ENCODE measurements at regions not wholly inside any gene's neighbourhood (a gene's known extent, or its start where the extent isn't known, plus 50 kb on each side); places are given as distances from the start of the nearest gene placed in this dataset.
"Not testable (repeated sequence)": the region's sequence is repeated elsewhere in the genome, so short reads cannot be mapped to it uniquely, and the experiment has no call there.

DNA sequence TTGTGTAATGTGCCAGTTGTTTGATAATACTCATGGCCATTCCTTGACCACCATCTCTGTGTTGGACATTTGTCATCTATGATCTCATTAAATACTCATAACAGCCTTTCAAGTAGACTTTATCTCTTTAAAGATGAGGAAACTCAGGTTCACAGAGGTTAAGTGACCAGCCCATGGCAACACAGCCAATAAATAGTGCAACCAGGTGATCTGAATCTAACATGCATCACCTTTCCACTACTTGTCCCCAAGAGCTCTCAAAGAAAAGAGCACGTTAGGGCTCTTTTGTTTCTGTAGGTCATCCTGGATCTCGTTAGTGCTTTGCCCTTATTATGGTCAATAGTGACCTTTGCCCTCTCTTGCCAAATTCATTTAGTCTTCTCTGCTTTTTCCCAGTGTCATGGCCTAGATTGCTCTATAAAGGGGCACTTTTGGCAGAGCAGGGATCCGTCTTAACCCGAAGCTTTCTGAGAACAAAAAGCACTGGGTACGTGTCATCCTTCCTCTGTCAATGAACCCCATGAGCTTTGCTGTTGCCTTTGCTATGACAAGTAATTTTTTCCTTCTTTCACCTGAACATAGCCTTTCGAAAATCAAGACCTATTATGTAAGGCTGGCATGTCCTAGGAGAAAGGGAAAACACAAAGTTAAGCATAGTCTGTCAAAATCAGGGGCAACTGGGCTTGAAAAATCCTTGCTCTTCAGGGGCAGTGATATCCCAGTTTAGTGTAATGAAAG, 88.0 kb upstream of the PLXNA2 start:
- no peak overlapping the region for H3K4me3 ChIP-seq (ENCODE audit: low read length)
- no peak overlapping the region for H2AFZ ChIP-seq (ENCODE audit: low read depth, low read length)
- no peaks in the 10 kb centered on the region for H3K9me3 ChIP-seq (ENCODE audit: low read length)
- H3K27me3 ChIP-seq (ENCODE audit: insufficient read depth, low read length): no peaks in the 10 kb centered on the region
- no peaks in the 10 kb centered on the region for H3K36me3 ChIP-seq (ENCODE audit: insufficient read depth, low read length)
- peaks cover 20% of the 10 kb centered on the region for H3K4me1 ChIP-seq (ENCODE audit: insufficient read depth, low read length)

DNA sequence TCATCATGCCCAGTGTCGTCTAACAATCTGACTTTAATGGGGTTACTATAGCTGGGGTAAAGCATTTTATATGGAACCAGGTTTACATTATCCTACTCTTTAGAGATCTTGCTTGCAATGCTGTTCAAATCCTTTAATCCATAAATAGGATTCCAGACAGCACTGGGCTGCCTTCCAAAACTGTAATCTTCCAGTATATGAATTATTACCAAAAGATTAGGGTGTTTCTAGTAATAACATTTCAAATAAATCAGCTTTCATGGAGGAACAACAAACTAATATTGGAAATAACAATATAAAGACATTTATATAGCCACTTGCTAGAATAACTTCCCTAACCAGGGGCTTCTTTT, 88.6 kb upstream of the PLXNA2 start:
- no peak overlapping the region for H2AFZ ChIP-seq (ENCODE audit: low read depth, low read length)
- no peaks in the 10 kb centered on the region for H3K36me3 ChIP-seq (ENCODE audit: insufficient read depth, low read length)
- no peaks in the 10 kb centered on the region for H3K27me3 ChIP-seq (ENCODE audit: insufficient read depth, low read length)
- H3K9me3 ChIP-seq (ENCODE audit: low read length): no peaks in the 10 kb centered on the region
- peaks cover 20% of the 10 kb centered on the region for H3K4me1 ChIP-seq (ENCODE audit: insufficient read depth, low read length)
- no peak overlapping the region for H3K4me3 ChIP-seq (ENCODE audit: low read length)

DNA sequence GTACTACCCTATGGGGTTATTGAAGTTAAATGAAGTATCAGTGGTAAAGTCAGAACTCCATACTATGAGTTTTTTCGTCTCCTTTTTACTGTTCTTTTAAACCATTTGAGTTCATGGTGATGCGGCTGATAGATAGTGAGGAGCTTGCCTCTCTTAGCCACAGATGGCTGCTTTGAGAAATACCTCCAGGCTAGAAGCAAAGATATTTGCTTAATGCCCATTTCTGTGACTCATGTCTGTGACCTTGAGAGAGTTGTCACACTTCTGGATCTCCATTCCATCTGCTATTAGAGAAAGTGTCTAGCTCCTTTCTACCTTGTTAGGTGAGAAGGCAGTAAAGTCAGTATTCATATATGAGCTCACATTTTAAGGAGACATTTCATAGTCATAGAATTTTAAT, 89.5 kb upstream of the PLXNA2 start:
- no peaks in the 10 kb centered on the region for H3K27me3 ChIP-seq (ENCODE audit: insufficient read depth, low read length)
- H3K36me3 ChIP-seq (ENCODE audit: insufficient read depth, low read length): no peaks in the 10 kb centered on the region
- no peak overlapping the region for H2AFZ ChIP-seq (ENCODE audit: low read depth, low read length)
- H3K9me3 ChIP-seq (ENCODE audit: low read length): no peaks in the 10 kb centered on the region
- peaks cover 23% of the 10 kb centered on the region for H3K4me1 ChIP-seq (ENCODE audit: insufficient read depth, low read length)
- H3K4me3 ChIP-seq (ENCODE audit: low read length): no peak overlapping the region

DNA sequence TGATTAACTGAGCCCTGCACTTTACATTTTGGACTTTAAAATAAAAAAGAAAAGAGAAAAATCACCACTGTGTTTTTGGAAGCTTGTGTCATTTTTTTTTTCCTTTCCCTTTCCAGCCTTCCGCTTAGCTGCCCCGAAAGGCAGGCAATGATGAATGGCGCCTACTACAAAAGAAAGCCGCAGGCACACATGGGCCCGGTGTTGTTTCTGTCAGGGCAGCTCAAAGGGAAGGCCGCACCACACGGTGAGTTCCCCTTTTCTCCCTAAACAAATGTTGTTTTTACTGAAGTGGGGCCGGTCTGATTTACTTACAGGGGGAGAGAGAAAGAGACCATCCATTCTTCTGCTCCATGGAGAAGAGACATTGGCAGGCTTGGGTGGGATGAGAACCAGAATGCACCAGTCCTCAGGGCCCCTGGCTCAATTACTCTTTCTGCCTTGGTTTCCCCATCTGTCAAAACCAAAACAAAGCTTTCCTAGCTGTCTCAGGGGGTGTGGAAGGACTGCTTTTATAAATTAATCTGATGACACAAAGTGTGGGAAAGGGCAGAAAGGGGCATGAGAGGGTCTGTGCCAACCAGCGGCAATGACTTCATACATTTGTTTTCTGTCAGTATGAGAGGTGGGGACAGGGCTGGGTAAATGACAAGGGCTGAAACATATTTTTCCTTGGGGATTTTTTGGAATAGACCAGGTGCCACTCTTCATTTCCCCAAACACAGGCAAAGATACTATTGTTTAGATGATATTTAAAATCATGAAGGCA, 91.4 kb upstream of the PLXNA2 start:
- peaks cover 23% of the 10 kb centered on the region for H3K4me1 ChIP-seq (ENCODE audit: insufficient read depth, low read length)

DNA sequence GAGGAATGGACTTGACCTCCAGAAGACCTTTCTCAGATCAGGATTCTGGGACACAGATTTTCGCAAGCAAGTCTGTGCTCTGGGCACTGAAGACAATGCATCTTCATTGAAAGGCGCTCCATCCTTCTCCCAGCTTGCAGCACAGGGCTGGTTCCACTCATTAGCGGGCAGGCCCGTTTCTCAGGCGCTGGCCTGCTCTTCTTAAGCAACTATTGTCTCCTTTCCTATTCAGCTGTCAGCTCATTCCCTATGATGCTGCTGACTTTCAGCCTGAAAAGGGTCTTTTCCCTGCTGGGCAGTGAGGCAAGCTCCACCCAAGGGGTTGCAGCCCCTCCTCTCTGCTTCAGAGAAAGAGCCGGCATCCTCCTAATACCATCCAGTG, 91.9 kb upstream of the PLXNA2 start:
- no peaks in the 10 kb centered on the region for H3K36me3 ChIP-seq (ENCODE audit: insufficient read depth, low read length)
- H3K4me1 ChIP-seq (ENCODE audit: insufficient read depth, low read length): peaks cover 23% of the 10 kb centered on the region
- H3K4me3 ChIP-seq (ENCODE audit: low read length): no peak overlapping the region
- no peaks in the 10 kb centered on the region for H3K27me3 ChIP-seq (ENCODE audit: insufficient read depth, low read length)
- H2AFZ ChIP-seq (ENCODE audit: low read depth, low read length): no peak overlapping the region
- H3K9me3 ChIP-seq (ENCODE audit: low read length): no peaks in the 10 kb centered on the region

More for the DNA sequence above, 91.4 kb upstream of the PLXNA2 start:
- Histone ChIP-seq H3K4me3 (ENCODE audit: low read length) (no peak overlapping the region), H3K36me3 (ENCODE audit: insufficient read depth, low read length) (no peaks in the 10 kb centered on the region), H2AFZ (ENCODE audit: low read depth, low read length) (no peak overlapping the region), H3K27me3 (ENCODE audit: insufficient read depth, low read length) (no peaks in the 10 kb centered on the region), H3K9me3 (ENCODE audit: low read length) (no peaks in the 10 kb centered on the region)

DNA sequence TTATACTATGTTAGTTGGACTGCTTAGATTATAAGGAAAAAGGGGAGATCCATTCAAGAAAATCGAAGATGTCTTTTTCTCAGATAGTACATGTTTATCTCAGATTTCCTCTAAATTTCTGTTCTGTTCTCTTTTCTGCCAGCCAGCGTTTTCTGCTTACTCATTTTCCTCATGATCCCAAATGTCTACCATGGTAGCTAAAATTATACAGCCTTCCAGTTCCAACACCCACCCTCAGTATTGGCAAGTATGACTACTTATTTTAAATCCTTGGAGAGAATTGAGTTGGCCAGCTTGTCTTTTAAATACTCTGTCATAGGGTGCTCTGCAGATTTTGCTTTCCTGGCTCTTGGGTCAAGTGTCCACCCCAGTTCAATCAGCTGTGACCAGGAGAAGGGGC, 95.7 kb upstream of the PLXNA2 start:
- no peak overlapping the region for H2AFZ ChIP-seq (ENCODE audit: low read depth, low read length)
- H3K4me1 ChIP-seq (ENCODE audit: insufficient read depth, low read length): peaks cover 20% of the 10 kb centered on the region
- H3K4me3 ChIP-seq (ENCODE audit: low read length): no peak overlapping the region

DNA sequence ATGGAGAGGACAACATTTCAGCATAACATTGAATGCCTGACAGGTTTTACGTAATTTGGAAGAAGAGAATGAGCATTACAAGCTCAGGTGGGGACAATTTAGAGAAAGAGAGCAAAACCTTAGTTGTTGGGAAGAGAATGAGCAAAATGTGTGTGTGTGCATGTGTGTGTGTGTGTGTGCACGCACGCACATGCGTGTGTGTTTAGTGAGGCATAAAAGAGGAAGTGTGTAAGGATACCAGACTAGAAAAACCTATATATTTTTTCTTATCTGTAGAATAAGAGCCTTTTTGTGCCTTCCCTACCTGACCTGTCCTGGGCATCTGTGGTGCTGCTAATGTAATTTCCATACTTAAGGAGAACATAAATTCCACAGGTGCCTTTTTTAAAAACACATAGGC, 99.0 kb upstream of the PLXNA2 start:
- H3K27me3 ChIP-seq (ENCODE audit: insufficient read depth, low read length): peaks cover 5% of the 10 kb centered on the region
- no peaks in the 10 kb centered on the region for H3K9me3 ChIP-seq (ENCODE audit: low read length)
- H3K36me3 ChIP-seq (ENCODE audit: insufficient read depth, low read length): no peaks in the 10 kb centered on the region
- H3K4me3 ChIP-seq (ENCODE audit: low read length): no peak overlapping the region
- H3K4me1 ChIP-seq (ENCODE audit: insufficient read depth, low read length): peaks cover under 1% of the 10 kb centered on the region
- no peak overlapping the region for H2AFZ ChIP-seq (ENCODE audit: low read depth, low read length)

More for the DNA sequence above, 95.7 kb upstream of the PLXNA2 start:
- no peaks in the 10 kb centered on the region for H3K36me3 ChIP-seq (ENCODE audit: insufficient read depth, low read length)
- H3K9me3 ChIP-seq (ENCODE audit: low read length): no peaks in the 10 kb centered on the region
- peaks cover 3% of the 10 kb centered on the region for H3K27me3 ChIP-seq (ENCODE audit: insufficient read depth, low read length)

DNA sequence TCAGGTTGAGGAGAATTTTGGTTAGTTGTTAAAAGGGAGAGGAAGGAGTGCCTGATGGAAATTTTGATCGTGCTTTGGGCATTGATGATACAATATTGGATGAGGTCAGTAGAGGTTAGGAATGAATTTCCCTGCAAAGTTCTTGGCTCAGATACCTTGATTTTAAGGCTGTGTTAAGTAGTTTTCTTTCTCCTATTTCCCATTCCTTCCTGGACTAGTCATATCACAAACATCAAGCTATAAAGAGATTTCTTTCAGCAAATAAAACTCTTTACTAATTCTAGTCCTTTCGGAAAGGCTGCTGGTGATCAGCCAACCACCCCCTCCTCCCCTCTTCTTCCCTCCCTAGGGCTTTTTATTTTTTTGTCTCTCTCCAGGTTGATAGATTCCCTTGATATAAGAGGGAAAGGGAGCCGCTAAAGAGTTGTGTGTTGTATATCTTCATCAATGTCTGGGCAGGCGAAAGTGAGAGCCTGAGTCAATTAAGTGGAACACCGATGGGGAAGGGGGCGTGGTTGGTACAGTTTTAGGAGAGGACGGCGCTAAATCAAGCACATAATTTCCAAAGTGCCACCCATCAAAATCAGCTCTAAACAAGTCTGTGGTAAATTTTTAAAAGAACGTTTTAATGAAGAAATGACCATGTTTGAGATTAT, 100.1 kb upstream of the PLXNA2 start:
- H3K4me3 ChIP-seq (ENCODE audit: low read length): no peak overlapping the region
- H3K36me3 ChIP-seq (ENCODE audit: insufficient read depth, low read length): no peaks in the 10 kb centered on the region
- H3K4me1 ChIP-seq (ENCODE audit: insufficient read depth, low read length): no peaks in the 10 kb centered on the region
- H3K27me3 ChIP-seq (ENCODE audit: insufficient read depth, low read length): peaks cover 5% of the 10 kb centered on the region
- no peak overlapping the region for H2AFZ ChIP-seq (ENCODE audit: low read depth, low read length)
- no peaks in the 10 kb centered on the region for H3K9me3 ChIP-seq (ENCODE audit: low read length)

DNA sequence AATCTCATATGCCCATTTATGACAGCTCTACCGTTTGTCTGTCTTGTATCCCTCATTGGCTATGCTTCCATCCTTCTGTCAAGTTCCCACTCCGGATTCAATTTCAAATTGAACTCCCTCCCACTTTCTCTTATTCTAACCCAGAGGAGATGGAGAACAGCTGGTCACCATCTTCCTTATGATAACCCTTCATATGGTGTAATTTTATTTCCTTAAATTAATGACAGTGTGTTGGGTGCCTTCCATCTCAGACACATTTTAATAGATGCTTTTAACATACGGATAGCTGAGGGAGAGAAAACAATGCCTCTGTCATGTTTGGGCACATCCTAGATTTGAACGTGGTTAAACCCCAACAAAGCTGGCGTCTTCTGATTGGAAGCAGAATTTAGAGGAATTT, 103.0 kb upstream of the PLXNA2 start:
- no peak overlapping the region for H2AFZ ChIP-seq (ENCODE audit: low read depth, low read length)
- H3K27me3 ChIP-seq (ENCODE audit: insufficient read depth, low read length): peaks cover 5% of the 10 kb centered on the region
- H3K4me3 ChIP-seq (ENCODE audit: low read length): no peak overlapping the region
- H3K4me1 ChIP-seq (ENCODE audit: insufficient read depth, low read length): peaks cover 8% of the 10 kb centered on the region
- no peaks in the 10 kb centered on the region for H3K36me3 ChIP-seq (ENCODE audit: insufficient read depth, low read length)
- no peaks in the 10 kb centered on the region for H3K9me3 ChIP-seq (ENCODE audit: low read length)

DNA sequence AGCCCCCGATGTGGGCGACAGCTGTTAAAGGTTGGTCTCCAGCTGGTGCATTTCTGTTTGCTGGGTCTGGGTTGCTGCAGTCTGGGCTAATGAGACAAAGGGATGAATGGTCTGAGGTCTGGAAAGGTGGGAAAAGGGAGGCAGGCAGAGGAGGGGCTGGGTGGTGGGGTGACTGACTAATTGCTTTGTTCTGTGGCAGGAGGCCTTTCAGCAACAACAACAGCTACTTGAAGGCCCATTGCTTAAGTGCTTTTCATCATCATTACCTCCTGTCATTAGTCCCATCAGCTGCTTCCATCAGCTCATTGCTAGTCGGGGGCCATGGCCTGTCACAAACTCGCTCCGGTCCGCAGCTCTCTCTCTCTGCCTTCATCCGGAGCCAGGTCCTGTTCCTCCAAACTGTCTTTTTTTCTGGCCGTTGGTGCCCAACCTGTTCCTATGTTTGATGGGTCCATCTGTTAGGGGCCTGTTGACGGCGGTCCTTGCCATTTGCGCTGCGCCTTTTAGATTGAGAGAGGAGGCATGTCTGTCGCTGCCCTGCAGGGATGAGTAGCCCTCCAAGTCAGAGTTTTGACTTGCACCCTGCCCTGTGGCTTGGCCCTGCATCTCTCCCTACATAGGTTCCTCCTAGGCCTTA, 105.6 kb upstream of the PLXNA2 start:
- Histone ChIP-seq H3K36me3 (ENCODE audit: insufficient read depth, low read length) (no peaks in the 10 kb centered on the region), H3K4me1 (ENCODE audit: insufficient read depth, low read length) (peaks cover 8% of the 10 kb centered on the region), H3K9me3 (ENCODE audit: low read length) (no peaks in the 10 kb centered on the region), H3K4me3 (ENCODE audit: low read length) (no peak overlapping the region), H3K27me3 (ENCODE audit: insufficient read depth, low read length) (peaks cover 2% of the 10 kb centered on the region), H2AFZ (ENCODE audit: low read depth, low read length) (no peak overlapping the region)

DNA sequence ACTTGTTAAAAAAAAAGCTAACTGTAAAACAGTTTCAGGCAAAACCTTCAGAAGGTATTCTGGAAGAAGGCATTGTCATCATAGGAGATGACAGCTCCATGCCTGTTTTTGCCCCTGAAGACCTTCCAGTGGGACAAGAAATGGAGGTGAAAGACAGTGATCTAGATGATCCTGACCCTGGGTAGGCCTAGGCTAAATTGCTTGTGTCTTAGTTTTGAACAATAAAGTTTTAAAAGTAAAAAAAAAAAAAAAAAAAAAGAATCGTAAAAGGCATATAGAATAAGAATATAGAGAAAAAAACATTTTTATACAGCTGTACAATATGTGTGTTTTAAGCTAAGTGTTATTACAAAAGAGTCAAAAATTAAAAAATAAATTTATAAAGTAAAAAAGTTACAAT, 106.6 kb upstream of the PLXNA2 start:
- H2AFZ ChIP-seq (ENCODE audit: low read depth, low read length): no peak overlapping the region
- no peaks in the 10 kb centered on the region for H3K9me3 ChIP-seq (ENCODE audit: low read length)
- H3K4me1 ChIP-seq (ENCODE audit: insufficient read depth, low read length): peaks cover 8% of the 10 kb centered on the region
- no peak overlapping the region for H3K4me3 ChIP-seq (ENCODE audit: low read length)
- no peaks in the 10 kb centered on the region for H3K27me3 ChIP-seq (ENCODE audit: insufficient read depth, low read length)
- H3K36me3 ChIP-seq (ENCODE audit: insufficient read depth, low read length): no peaks in the 10 kb centered on the region

DNA sequence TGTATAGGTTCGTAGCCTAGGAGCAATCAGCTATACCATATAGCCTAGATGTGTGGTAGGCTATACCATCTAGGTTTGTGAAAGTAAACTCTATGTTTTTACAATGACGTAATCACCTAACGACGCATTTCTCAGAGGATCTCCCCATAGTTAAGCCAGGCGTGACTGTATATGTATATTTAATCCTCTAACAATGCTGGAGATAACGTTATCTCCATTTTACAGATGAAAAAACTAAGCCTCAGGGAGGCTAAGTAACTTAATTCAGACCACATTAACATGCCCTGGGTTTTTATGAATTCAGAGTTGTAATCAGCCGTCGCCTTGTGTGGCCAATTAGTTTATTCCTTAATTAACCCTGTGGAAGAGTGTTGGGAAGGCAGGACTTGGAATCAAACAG, 107.7 kb upstream of the PLXNA2 start:
- Histone ChIP-seq H3K27me3 (ENCODE audit: insufficient read depth, low read length) (no peaks in the 10 kb centered on the region), H3K9me3 (ENCODE audit: low read length) (no peaks in the 10 kb centered on the region), H3K4me3 (ENCODE audit: low read length) (no peak overlapping the region), H2AFZ (ENCODE audit: low read depth, low read length) (no peak overlapping the region), H3K36me3 (ENCODE audit: insufficient read depth, low read length) (no peaks in the 10 kb centered on the region), H3K4me1 (ENCODE audit: insufficient read depth, low read length) (peaks cover 8% of the 10 kb centered on the region)

DNA sequence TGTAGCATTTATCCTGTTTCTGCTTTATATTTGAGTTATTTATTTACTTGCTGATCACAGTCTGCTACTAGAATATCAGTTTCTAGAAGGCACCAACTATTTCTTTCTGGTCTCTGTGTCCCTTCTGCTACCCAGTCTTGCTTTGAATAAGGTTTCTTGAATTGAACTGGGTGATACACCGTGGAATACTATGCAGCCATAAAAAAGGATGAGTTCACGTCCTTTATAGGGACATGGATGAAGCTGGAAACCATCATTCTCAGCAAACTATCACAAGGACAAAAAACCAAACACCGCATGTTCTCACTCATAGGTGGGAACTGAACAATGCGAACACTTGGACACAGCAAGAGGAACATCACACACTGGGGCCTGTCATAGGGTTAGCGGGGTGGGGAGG, 109.6 kb upstream of the PLXNA2 start:
- H3K4me1 ChIP-seq (ENCODE audit: insufficient read depth, low read length); H2AFZ ChIP-seq (ENCODE audit: low read depth, low read length); H3K36me3 ChIP-seq (ENCODE audit: insufficient read depth, low read length); H3K9me3 ChIP-seq (ENCODE audit: low read length); H3K27me3 ChIP-seq (ENCODE audit: insufficient read depth, low read length); H3K4me3 ChIP-seq (ENCODE audit: low read length): not testable (repeated sequence)
